ENCODE measurements at regions not wholly inside any gene's neighbourhood (a gene's known extent, or its start where the extent isn't known, plus 50 kb on each side); places are given as distances from the start of the nearest gene placed in this dataset.

- no peak for DNase-seq (ENCODE audit: low read depth)
- Histone ChIP-seq H3K27me3 (ENCODE audit: control insufficient read depth, insufficient read depth, low read length) (no peaks in the 10 kb centered on the region), H3K36me3 (ENCODE audit: control insufficient read depth, insufficient read depth, low read length) (no peaks in the 10 kb centered on the region), H3K4me3 (ENCODE audit: low read depth, low read length) (no peak overlapping the region)
- TF ChIP-seq CTCF (IDR thresholded peaks at IDR 0.05; ENCODE audit: insufficient read depth, low read length, poor library complexity, severe bottlenecking): no peak
Observed at GRCh38 chr2:120785228-120785966, 49.7 kb downstream of the GLI2 start.

GRCh38 chr2:120786038-120786960, 50.6 kb downstream of the GLI2 start:
- TF ChIP-seq CTCF (IDR thresholded peaks at IDR 0.05; ENCODE audit: insufficient read depth, low read length, poor library complexity, severe bottlenecking): no peak
- H3K36me3 ChIP-seq (ENCODE audit: control insufficient read depth, insufficient read depth, low read length): no peaks in the 10 kb centered on the region
- H3K27me3 ChIP-seq (ENCODE audit: control insufficient read depth, insufficient read depth, low read length): no peaks in the 10 kb centered on the region
- no peak overlapping the region for H3K4me3 ChIP-seq (ENCODE audit: low read depth, low read length)
- no peak for DNase-seq (ENCODE audit: low read depth)

- Histone ChIP-seq H3K36me3 (ENCODE audit: control insufficient read depth, insufficient read depth, low read length) (no peaks in the 10 kb centered on the region), H3K4me3 (ENCODE audit: low read depth, low read length) (no peak overlapping the region), H3K27me3 (ENCODE audit: control insufficient read depth, insufficient read depth, low read length) (no peaks in the 10 kb centered on the region)
- no peak for TF ChIP-seq CTCF (IDR thresholded peaks at IDR 0.05; ENCODE audit: insufficient read depth, low read length, poor library complexity, severe bottlenecking)
- no peak for DNase-seq (ENCODE audit: low read depth)
Observed at GRCh38 chr2:120787111-120787821, 51.6 kb downstream of the GLI2 start.

GRCh38 chr2:120787822-120788700, 52.4 kb downstream of the GLI2 start:
- H3K4me3 ChIP-seq (ENCODE audit: low read depth, low read length): no peak overlapping the region
- no peak for TF ChIP-seq CTCF (IDR thresholded peaks at IDR 0.05; ENCODE audit: insufficient read depth, low read length, poor library complexity, severe bottlenecking)
- no peaks in the 10 kb centered on the region for H3K36me3 ChIP-seq (ENCODE audit: control insufficient read depth, insufficient read depth, low read length)
- H3K27me3 ChIP-seq (ENCODE audit: control insufficient read depth, insufficient read depth, low read length): no peaks in the 10 kb centered on the region
- DNase-seq (ENCODE audit: low read depth): no peak

GRCh38 chr2:120791243-120791961, 55.7 kb downstream of the GLI2 start:
- Histone ChIP-seq H3K4me3 (ENCODE audit: low read depth, low read length) (no peak overlapping the region), H3K27me3 (ENCODE audit: control insufficient read depth, insufficient read depth, low read length) (no peaks in the 10 kb centered on the region), H3K36me3 (ENCODE audit: control insufficient read depth, insufficient read depth, low read length) (no peaks in the 10 kb centered on the region)
- TF ChIP-seq CTCF (IDR thresholded peaks at IDR 0.05; ENCODE audit: insufficient read depth, low read length, poor library complexity, severe bottlenecking): no peak
- DNase-seq (ENCODE audit: low read depth): no peak

Measured in kidney epithelial cell (primary cell).